HG03575 (cell line): ENCODE measurements at regions not wholly inside any gene's neighbourhood (a gene's known extent, or its start where the extent isn't known, plus 50 kb on each side); places are given as distances from the start of the nearest gene placed in this dataset.
"Not testable (repeated sequence)": the region's sequence is repeated elsewhere in the genome, so short reads cannot be mapped to it uniquely, and the experiment has no call there.

ENCODE experiments used
- ATAC-seq: cut with Tn5 transposase; IDR thresholded peaks from one replicate; pipeline ENCODE4 v1.9.1; 2021; ENCODE audit not compliant: unreplicated experiment, insufficient number of reproducible peaks, low FRiP score; ENCODE audit errors: extremely low read depth

DNA sequence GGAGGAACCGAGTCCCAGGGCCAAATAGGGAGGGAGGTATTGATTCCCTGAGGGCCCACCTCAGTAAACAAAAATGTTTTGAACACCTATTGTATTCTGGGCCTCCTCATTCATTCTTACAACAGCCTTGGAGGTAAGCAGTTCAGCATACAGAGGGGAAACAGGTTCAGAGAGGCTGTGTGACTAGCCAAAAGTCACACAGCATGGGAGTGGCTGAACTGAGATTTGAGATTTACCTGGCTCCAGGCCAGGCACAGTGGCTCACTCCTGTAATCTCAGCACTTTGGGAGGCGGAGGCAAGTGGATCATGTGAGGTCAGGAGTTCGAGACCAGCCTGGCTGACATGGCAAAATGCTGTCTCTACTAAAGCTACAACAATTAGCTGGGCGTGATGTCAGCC is 107.2 kb downstream of the TMEM130 start:
- no peak for ATAC-seq

DNA sequence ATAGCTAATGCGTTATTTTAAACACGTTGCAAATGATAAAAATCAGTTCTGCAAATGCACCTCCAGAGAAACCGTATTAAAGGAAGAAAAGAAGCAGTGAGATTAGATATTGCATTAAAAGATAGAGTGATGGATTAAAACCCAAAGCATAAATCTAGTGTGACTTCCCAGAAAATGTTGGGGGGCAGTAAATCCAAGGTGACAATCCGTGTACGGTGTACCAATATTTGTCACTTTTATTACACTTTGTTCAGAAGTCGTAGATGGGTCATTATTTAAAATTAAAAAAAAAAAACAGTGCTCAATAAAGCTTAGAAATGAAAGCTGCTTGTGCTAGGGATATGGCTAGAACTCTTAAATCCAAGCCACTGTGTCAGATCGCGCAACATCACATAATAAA is 106.4 kb downstream of the TMEM130 start:
- no peak for ATAC-seq

DNA sequence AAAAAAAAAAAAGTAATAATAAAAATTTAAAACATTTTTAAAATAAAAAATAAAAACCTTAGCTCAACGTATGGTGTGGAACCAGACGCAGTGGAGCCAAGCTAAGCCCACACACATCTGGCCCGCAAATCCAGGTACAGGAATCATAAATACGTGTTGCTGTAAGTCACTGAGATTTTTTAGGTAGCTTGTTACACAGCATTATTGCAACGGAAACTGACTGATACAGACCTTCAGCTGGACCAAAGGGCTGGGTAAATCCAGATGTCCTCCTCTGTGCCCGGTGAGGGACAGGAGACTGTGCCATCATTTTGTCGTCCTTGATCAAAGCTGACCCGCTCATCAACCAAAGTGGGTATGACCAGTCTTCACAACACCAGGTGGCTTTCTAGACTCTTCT is 104.9 kb downstream of the TMEM130 start:
- ATAC-seq: no peak

DNA sequence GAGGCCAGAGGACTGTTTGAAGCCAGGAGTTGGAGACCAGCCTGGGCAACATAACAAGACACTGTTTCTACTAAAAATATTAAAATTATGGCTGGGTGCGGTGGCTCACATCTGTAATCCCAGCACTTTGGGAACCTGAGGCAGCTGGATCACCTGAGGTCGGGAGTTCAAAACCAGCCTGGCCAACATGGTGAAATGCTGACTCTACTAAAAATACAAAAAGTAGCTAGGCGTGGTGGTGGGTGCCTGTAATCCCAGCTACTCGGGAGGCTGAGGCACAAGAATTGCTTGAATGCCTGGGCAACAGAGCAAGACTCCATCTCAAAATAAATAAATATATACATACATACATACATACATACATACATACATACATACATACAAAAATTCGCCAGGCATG is 99.7 kb downstream of the TMEM130 start:
- not testable (repeated sequence) for ATAC-seq

DNA sequence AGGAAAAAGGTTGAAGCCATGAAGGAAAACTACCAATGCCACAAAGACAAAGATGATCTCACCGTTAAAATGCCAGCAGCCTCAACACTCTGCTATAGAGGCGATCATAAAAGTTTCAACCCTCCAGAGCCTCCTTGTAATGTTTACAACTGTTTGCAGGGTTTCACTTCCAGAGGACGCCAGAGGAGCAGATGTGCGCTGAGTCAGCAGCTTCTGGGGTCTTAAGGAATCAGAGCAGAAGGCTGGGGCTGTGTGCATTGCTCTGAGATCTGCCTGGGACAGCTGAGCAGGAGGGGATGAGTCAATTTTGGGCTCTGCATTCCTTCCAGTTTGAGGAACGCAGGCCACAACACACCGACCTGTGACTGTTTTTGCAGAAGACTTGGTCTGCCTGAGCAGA is 98.3 kb downstream of the TMEM130 start:
- ATAC-seq: no peak

DNA sequence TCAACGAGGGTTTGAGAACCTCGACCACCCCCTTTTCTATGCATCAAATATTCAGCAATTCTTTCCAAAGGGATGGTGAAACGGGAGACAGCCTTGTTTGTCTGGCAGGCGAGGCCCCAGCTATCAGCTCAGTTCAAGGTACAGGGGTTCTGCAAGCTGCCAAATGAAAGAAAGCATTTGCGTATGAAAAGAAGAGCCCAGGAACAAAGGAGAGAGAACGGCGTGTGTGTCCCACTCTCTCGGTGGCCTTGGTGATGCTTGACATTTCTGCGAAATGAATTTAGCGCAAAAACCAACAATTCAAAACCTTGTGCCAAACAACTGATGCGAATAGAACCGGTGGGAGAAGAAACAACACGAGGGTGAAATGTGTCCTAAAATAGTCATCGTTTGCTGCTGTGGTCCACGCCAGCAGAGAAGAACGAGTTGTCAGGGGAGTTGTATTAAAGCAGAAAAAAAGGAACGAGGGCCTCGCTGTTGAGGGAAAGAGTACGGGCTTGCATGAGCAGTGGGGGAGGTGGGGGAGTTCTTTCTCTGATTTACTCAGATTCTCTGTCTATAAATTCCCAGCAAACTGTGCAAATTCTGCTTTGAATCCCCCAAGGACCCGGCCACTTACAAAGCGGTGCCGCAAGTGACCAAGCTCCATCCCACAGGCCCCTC is 97.7 kb downstream of the TMEM130 start:
- no peak for ATAC-seq

DNA sequence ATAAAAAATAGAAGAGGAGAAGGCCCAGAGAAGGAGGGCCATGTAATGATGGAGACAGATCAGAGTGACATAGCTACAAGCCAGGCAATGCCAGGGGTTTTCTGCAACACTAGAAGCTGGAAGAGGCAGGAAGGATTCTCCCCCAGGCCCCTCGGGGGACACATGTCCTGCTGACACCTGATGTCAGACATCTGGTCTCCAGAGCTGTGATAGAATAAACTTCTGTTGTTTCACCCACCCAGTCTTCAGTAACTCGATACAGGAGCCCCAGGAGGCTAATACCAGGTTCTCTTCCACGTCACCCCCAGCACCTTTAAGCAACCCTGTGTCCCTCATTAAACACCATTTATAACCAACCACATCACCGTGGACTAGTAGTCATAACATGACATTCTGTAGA is 94.9 kb downstream of the TMEM130 start:
- no peak for ATAC-seq

DNA sequence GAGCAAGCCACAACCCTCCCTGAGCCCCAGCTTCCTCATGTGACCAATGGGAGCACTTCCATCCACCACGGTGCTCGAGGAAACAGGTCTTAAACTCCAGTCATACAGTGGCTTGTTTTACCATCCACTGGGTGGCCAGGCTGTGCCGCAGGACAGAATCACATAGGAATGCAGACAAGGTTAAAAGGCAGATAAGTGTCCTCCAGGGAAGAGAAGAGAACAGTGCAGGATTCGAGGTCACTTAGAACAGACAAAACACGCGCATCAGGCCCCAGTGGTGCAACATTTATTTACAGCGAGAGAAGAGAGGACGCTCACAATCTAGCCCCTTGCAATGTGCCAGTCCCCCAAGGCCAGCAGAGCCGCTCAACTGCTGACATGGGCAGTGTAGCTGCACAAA is 92.8 kb downstream of the TMEM130 start:
- no peak for ATAC-seq

DNA sequence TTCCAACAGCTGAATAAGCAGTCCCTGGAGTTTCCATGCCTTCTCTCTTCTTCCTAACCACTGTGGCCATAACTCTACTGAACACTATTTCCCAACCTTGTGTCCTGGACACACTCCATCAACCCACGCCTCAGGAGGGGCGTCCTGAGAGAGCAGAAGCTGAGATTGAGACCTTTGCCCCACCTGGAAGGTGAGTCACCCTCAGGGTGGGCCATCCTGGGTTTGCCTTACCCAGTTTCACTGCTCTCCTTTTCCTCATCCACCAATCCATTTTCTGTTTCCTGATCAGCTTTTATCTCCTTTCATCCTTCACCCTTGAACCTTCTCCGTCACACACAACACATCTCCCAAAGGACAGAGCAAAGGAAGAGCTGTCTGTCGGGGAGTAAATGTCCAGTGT is 91.4 kb downstream of the TMEM130 start:
- ATAC-seq: no peak

DNA sequence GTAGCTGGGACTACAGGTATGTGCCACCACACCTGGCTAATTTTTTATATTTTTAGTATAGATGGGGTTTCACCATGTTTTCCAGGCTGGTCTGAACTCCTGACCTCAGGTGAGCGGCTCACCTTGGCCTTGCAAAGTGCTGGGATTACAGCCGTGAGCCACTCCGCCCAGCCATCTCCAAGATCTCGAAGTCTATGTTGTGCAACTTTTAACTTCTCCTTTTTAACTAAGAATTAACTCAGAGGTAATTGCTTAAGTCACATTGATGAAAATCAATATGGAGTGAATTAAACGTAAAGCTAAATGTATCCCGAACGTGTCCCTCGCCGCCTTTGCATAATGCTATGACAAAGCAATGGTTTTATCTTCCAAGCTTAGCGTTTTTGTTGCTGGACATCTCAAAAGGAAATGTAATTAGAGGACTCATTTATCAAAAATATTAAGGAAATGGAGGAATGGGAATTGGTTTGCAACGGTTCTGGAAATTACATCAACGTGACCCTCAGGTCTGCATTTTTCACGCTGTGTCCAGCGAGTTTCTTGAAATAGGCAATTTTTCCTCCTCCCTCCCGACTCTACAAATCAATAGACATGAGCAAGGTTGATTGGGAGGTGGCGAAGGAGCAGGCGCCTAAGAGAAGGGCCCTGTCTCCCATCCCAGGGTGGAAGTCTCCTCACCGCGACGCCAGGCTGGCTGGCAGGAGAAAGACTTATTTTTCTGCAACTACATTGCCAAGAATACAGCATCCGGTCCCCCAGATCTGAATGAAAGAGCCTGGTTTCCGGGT is 89.8 kb downstream of the TMEM130 start:
- no peak for ATAC-seq

DNA sequence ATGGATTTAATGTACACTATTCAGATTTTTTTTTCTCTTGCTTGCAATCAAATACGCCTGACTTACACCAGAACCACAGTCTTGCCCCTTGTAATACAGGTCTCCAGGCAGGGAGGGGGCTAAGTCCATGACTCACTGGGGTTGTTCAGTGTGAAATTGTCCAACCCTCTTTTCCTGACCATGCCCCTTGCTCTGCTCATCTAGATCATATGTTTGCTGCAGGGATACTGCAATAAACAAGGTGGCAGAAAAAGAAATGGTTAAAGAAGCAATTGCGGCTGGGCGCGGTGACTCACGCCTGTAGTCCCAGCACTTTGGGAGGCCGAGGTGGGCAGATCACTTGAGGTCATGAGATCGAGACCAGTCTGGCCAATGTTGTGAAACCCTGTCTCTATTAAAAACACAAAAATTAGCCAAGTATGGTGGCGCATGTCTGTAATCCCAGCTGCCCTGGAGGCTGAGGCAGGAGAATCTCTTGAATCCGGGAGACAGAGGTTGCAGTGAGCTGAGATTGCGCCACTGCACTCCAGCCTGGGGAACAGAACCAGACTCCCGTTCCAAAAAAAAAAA is 85.5 kb downstream of the TMEM130 start:
- no peak for ATAC-seq

DNA sequence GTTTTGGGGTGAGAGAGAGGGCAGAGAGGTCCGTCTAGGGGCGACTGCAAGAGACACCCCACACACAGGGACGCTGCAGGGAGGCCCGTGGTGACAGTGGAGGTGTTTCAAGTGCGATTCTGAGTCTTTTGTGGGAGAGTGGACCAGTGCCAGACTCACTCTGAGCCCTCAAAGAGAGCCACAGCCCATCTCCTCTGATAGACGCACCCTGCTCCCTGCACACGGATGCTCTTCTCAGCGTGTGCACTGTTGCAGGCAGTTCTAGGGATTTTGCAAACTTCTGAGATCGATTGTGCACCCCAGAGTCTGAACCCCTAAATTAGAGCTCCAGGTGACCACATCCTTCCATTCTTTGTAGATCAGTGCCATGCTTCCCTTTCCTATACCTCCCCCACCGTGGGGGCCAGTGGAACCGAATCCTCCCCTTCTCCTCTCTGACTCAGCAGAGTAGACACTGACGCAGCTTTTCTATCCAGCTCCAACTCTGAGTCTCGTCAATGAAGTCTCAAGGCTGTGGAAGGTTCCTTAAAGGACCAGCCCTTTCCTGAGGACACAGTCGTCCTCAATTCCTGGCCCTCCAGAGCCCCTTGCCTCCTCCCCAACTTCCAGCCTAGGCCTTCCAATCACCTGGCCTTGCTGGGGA is 83.8 kb downstream of the TMEM130 start:
- ATAC-seq: no peak

DNA sequence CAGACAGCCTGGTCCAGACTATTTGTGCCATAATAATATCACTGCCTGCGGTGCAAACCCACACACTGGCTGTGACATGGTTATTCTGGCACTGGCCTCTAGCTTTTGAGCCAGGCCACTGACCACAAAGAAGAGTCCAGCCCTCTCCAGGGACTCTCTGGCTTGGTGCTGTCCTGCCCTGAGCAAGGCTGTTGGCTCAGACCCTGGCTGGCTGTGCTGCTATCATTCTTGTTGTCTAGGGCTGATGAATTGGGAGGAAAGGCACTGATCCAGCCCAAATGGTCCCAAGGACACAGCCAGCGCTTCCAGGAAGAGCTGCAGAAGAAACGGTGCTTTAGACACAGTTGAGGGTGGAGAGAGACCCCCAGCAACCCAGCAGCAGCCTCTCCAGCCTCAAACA is 80.8 kb downstream of the TMEM130 start:
- ATAC-seq: no peak

DNA sequence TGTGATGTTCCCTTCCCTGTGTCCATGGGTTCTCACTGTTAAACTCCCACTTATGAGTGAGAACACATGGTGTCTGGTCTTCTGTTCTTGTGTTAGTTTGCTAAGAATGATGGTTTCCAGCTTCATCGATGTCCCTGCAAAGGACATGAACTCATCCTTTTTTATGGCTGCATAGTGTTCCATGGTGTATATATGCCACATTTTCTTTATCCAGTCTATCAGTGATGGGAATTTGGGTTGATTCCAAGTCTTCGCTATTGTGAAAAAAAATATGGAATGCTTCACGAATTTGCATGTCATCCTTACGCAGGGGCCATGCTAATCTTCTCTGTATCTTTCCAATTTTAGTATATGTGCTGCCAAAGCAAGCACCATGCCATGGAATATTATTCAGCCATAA is 75.4 kb downstream of the TMEM130 start:
- not testable (repeated sequence) for ATAC-seq

DNA sequence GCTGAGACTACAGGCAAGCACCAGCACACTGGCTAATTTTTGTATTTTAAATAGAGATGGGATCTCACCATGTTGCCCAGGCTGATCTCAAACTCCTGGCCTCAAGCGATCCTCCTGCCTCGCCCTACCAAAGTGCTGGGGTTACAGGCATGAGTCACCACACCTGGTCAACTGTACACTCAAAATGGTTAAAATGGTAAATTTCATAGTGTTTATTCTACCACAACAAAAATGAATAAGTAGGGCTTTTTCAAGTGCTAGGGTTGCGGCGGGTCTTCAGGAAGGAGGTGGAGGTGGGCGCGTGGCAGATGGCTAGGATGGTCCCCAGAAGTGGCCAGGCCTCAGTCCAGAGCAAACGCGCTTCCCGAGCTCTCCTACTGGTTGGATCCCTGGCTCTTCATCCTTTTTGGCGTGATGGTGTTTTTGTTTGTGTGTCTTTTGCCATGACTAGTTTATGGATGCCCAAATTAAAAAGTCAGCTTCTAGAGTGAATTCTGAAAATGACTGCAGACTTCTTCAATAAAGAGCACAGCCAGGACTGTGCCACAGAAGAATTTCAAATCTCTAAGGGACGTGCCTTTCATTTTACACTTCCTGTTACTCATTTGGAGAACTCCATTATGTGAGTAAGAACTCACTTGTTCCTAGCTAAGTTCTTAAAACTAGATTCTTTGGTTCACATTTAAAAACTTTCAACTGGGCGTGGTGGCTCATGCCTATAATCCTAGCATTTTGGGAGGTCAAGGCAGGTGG is 73.9 kb downstream of the TMEM130 start:
- ATAC-seq: peak; percentile 61
